ENCODE measurements at regions not wholly inside any gene's neighbourhood (a gene's known extent, or its start where the extent isn't known, plus 50 kb on each side); places are given as distances from the start of the nearest gene placed in this dataset.
"Not testable (repeated sequence)": the region's sequence is repeated elsewhere in the genome, so short reads cannot be mapped to it uniquely, and the experiment has no call there.

DNA sequence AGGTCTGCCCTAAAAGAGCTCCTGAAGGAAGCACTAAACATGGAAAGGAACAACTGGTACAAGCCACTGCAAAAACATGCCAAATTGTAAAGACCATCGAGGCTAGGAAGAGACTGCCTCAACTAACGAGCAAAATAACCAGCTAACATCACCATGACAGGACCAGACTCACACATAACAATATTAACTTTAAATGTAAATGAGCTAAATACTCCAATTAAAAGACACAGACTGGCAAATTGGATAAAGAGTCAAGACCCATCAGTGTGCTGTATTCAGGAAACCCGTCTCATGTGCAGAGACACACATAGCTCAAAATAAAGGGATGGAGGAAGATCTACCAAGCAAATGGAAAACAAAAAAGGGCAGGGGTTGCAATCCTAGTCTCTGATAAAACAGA, 263.4 kb upstream of the WSB1 start:
- TF ChIP-seq, protein P1, sequence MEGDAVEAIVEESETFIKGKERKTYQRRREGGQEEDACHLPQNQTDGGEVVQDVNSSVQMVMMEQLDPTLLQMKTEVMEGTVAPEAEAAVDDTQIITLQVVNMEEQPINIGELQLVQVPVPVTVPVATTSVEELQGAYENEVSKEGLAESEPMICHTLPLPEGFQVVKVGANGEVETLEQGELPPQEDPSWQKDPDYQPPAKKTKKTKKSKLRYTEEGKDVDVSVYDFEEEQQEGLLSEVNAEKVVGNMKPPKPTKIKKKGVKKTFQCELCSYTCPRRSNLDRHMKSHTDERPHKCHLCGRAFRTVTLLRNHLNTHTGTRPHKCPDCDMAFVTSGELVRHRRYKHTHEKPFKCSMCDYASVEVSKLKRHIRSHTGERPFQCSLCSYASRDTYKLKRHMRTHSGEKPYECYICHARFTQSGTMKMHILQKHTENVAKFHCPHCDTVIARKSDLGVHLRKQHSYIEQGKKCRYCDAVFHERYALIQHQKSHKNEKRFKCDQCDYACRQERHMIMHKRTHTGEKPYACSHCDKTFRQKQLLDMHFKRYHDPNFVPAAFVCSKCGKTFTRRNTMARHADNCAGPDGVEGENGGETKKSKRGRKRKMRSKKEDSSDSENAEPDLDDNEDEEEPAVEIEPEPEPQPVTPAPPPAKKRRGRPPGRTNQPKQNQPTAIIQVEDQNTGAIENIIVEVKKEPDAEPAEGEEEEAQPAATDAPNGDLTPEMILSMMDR (conservative IDR thresholded peaks at IDR 0.05; ENCODE audit: low read depth, low read length) = not testable (repeated sequence)
- TF ChIP-seq EZH2 (IDR thresholded peaks at IDR 0.05; ENCODE audit: low read length, unreplicated experiment) = not testable (repeated sequence)
